ENCODE measurements at regions not wholly inside any gene's neighbourhood (a gene's known extent, or its start where the extent isn't known, plus 50 kb on each side); places are given as distances from the start of the nearest gene placed in this dataset.

DNA sequence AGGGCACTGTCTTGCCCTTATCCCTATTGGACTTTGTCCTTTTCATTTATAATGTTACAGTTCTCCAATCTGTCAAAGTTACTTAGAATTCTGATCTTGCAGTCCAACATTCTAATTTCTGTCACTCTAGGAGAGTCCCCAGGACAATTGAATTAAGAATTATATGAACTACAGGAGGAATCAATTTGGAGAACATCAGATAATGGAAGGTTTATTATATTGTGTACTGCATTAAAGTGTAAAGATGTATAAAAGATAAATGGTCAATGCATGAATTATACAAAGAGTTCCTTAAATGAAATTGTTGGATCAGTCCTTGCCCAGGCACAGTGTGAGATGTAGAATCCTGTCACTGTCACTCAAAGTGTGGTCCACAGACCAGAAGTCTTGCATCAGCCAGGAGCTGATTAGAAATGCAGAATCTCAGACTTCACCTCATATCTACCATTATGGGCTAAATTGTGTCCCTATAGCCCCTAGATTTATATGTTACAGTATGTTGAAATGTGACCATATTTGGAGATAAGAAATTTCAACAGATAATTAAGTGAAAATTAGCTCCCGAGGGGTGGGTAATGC lies 145.5 kb downstream of the BTBD3 start:
- Histone ChIP-seq H3K36me3 (no peaks in the 10 kb centered on the region), H3K9me3 (no peaks in the 10 kb centered on the region), H3K27ac (no peak overlapping the region), H3K27me3 (no peaks in the 10 kb centered on the region), H3K4me3 (no peak overlapping the region), H3K4me1 (no peaks in the 10 kb centered on the region)
- intact Hi-C loops (cut with DNase I), result no loop called here
- DNase-seq (ENCODE audit: low spot score in 2 of 2), result no peak
- TF ChIP-seq CTCF (IDR thresholded peaks at IDR 0.05), result no peak

- no peaks in the 10 kb centered on the region for H3K27me3 ChIP-seq
- H3K27ac ChIP-seq, result no peak overlapping the region
- no peaks in the 10 kb centered on the region for H3K36me3 ChIP-seq
- intact Hi-C loops (cut with DNase I), result no loop called here
- H3K4me3 ChIP-seq, result no peak overlapping the region
- H3K4me1 ChIP-seq, result no peaks in the 10 kb centered on the region
- no peak for DNase-seq (ENCODE audit: low spot score in 2 of 2)
- H3K9me3 ChIP-seq, result no peaks in the 10 kb centered on the region
- no peak for TF ChIP-seq CTCF (IDR thresholded peaks at IDR 0.05)
Measured at GRCh38 chr20:12064540-12064939, 146.8 kb downstream of the BTBD3 start.

GRCh38 chr20:12067686-12068085 lies 150.0 kb downstream of the BTBD3 start:
- no peak for TF ChIP-seq CTCF (IDR thresholded peaks at IDR 0.05)
- H3K4me3 ChIP-seq, result no peak overlapping the region
- H3K27me3 ChIP-seq, result no peaks in the 10 kb centered on the region
- H3K4me1 ChIP-seq, result no peaks in the 10 kb centered on the region
- intact Hi-C loops (cut with DNase I), result no loop called here
- H3K27ac ChIP-seq, result no peak overlapping the region
- H3K36me3 ChIP-seq, result no peaks in the 10 kb centered on the region
- no peaks in the 10 kb centered on the region for H3K9me3 ChIP-seq
- DNase-seq (ENCODE audit: low spot score in 2 of 2), result no peak

GRCh38 chr20:12068121-12068520 lies 150.4 kb downstream of the BTBD3 start:
- no peaks in the 10 kb centered on the region for H3K27me3 ChIP-seq
- no peaks in the 10 kb centered on the region for H3K9me3 ChIP-seq
- no peaks in the 10 kb centered on the region for H3K36me3 ChIP-seq
- TF ChIP-seq CTCF (IDR thresholded peaks at IDR 0.05), result no peak
- H3K27ac ChIP-seq, result no peak overlapping the region
- H3K4me1 ChIP-seq, result no peaks in the 10 kb centered on the region
- intact Hi-C loops (cut with DNase I), result no loop called here
- H3K4me3 ChIP-seq, result no peak overlapping the region
- no peak for DNase-seq (ENCODE audit: low spot score in 2 of 2)

GRCh38 chr20:12069181-12069580 lies 151.5 kb downstream of the BTBD3 start:
- intact Hi-C loops (cut with DNase I), result no loop called here

More at GRCh38 chr20:12069181-12069580, 151.5 kb downstream of the BTBD3 start:
- no peak overlapping the region for H3K4me3 ChIP-seq
- H3K36me3 ChIP-seq, result no peaks in the 10 kb centered on the region
- no peak overlapping the region for H3K27ac ChIP-seq
- no peak for TF ChIP-seq CTCF (IDR thresholded peaks at IDR 0.05)
- no peak for DNase-seq (ENCODE audit: low spot score in 2 of 2)
- H3K4me1 ChIP-seq, result no peaks in the 10 kb centered on the region
- H3K27me3 ChIP-seq, result no peaks in the 10 kb centered on the region
- no peaks in the 10 kb centered on the region for H3K9me3 ChIP-seq
